ENCODE measurements at regions not wholly inside any gene's neighbourhood (a gene's known extent, or its start where the extent isn't known, plus 50 kb on each side); places are given as distances from the start of the nearest gene placed in this dataset.

DNA sequence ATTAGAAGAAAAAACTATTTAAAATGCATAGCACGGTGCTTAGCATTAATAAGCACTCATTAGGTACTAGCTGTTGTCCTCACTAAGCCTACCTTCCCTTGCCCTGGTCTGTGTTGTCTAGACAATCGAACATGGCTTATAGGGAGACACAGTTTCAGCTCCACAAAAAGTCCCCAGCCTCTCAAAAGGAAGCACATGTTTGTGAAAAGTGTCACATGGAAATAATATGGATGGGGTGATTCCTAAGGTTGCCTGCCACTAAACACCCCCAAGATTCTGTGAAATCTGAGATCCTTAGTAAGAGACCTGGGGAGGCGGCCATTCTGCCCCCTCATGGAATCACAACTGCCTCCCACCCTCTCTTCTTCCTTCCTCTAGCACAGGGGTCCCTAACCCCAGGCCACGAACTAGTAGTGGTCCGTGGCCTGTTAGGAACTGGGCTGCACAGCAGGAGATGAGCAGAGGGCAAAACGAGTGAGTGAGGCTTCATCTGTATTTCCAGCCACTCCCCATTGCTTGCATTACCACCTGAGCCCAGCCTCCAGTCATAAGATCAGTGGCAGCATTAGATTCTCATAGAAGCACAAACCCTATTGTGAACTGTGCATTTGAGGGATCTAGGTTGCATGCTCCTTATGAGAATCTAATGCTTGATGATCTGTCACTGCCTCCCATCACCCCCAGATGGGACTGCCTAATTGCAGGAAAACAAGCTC is 59.6 kb upstream of the NDUFV2 start:
- Histone ChIP-seq H4K20me1 (ENCODE audit: insufficient read depth, low read length) (no peaks in the 10 kb centered on the region), H3K4me2 (ENCODE audit: low read depth, low read length) (no peak overlapping the region), H3K79me2 (ENCODE audit: insufficient read depth, low read length) (no peaks in the 10 kb centered on the region), H3K36me3 (replicated peaks in 1 of 2; ENCODE audit: control insufficient read depth in 1 of 2, insufficient read depth in 2 of 2, low read length in 2 of 2) (no peaks in the 10 kb centered on the region), H3K9me3 (ENCODE audit: low read length) (no peaks in the 10 kb centered on the region), H3K4me1 (ENCODE audit: insufficient read depth, low read length) (peaks cover 26% of the 10 kb centered on the region), H2AFZ (ENCODE audit: low read length) (no peak overlapping the region), H3K27ac (ENCODE audit: extremely low read length, insufficient read depth, low read length) (no peak overlapping the region), H3K27me3 (ENCODE audit: control insufficient read depth in 1 of 2, insufficient read depth in 2 of 2, low read length in 2 of 2) (no peaks in the 10 kb centered on the region; a peak in 1 of 5 replicates), H3K9ac (ENCODE audit: insufficient read depth, low read depth, low read length) (no peak overlapping the region), H3K4me3 (replicated peaks in 1 of 3; ENCODE audit: insufficient read depth in 1 of 3, low read depth in 2 of 3, low read length in 3 of 3) (no peak overlapping the region)
- no TSS peak for BruUV-seq (replicated peaks)
- 27% methylated on average over 6 of the region's 6 CpGs for WGBS (ENCODE audit: low lambda C conversion rate)
- intact Hi-C loops (cut with micrococcal nuclease; ENCODE audit: unreplicated experiment): no loop called here
- FAIRE-seq: no peak
- DNase-seq (ENCODE audit: low spot score): no peak
- TF ChIP-seq MTA1 (CRISPR knock-in tag; IDR thresholded peaks at IDR 0.05; ENCODE audit: borderline replicate concordance): no peak
- TF ChIP-seq, protein P1, sequence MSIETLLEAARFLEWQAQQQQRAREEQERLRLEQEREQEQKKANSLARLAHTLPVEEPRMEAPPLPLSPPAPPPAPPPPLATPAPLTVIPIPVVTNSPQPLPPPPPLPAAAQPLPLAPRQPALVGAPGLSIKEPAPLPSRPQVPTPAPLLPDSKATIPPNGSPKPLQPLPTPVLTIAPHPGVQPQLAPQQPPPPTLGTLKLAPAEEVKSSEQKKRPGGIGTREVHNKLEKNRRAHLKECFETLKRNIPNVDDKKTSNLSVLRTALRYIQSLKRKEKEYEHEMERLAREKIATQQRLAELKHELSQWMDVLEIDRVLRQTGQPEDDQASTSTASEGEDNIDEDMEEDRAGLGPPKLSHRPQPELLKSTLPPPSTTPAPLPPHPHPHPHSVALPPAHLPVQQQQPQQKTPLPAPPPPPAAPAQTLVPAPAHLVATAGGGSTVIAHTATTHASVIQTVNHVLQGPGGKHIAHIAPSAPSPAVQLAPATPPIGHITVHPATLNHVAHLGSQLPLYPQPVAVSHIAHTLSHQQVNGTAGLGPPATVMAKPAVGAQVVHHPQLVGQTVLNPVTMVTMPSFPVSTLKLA (IDR thresholded peaks at IDR 0.05): peak; percentile 94
- ChIA-PET CTCF (ENCODE audit: low intra/inter-chr PET ratio, low total read pairs) (no interaction called here), POLR2A (no interaction called here)
- in situ Hi-C loops (cut with HindIII; ENCODE audit: extremely low pct_ligation_motif_present, low pct_unique_long_range_greater_than_20kb): no loop called here
- no peak for ATAC-seq

DNA sequence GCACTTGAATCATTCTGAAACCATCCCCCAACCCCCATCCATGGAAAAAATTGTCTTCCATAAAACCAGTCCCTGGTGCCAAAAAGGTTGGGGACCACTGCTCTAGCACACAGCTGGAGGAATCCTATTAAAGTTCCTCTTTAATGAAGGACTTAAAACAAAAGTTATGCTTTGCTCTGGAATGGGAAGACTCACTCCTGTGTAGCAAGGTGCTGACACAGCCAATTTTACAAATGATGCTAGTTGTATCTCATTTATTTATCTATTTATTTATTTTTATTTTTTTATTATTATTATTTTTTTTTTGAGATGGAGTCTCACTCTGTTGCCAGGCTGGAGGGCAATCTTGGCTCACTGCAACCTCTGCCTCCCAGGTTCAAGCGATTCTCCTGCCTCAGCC is 58.9 kb upstream of the NDUFV2 start:
- ChIA-PET POLR2A (no interaction called here), CTCF (ENCODE audit: low intra/inter-chr PET ratio, low total read pairs) (no interaction called here)
- no peak overlapping the region for H2AFZ ChIP-seq (ENCODE audit: low read length)
- DNase-seq (ENCODE audit: low spot score) (no peak), ATAC-seq (no peak), FAIRE-seq (no peak)
- H3K4me2 ChIP-seq (ENCODE audit: low read depth, low read length): no peak overlapping the region
- TF ChIP-seq ZNF850 (CRISPR knock-in tag; conservative IDR thresholded peaks at IDR 0.05) (no peak), ATF7-NPFF (CRISPR knock-in tag; IDR thresholded peaks at IDR 0.05; ENCODE audit: low read depth) (no peak), CCAR2 (optimal IDR thresholded peaks at IDR 0.05; ENCODE audit: low read depth, low read length) (no peak), MAFF (IDR thresholded peaks at IDR 0.05; ENCODE audit: low read depth, low read length) (peak; percentile 34; the same call in 1 of the 2 replicates), ZSCAN21 (CRISPR knock-in tag; IDR thresholded peaks at IDR 0.05; ENCODE audit: borderline replicate concordance) (no peak), MAFK (conservative IDR thresholded peaks at IDR 0.05 in 1 of 2, IDR thresholded peaks at IDR 0.05 in 1 of 2; ENCODE audit: low read length in 2 of 2) (peak; percentile 42 to 72), KDM5B (CRISPR knock-in tag; IDR thresholded peaks at IDR 0.05; ENCODE audit: borderline replicate concordance) (no peak)
- TF ChIP-seq, protein P2, sequence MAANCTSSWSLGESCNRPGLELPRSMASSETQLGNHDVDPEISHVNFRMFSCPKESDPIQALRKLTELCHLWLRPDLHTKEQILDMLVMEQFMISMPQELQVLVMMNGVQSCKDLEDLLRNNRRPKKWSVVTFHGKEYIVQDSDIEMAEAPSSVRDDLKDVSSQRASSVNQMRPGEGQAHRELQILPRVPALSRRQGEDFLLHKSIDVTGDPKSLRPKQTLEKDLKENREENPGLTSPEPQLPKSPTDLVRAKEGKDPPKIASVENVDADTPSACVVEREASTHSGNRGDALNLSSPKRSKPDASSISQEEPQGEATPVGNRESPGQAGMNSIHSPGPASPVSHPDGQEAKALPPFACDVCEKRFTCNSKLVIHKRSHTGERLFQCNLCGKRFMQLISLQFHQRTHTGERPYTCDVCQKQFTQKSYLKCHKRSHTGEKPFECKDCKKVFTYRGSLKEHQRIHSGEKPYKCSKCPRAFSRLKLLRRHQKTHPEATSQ (CRISPR knock-in tag; IDR thresholded peaks at IDR 0.05; ENCODE audit: borderline replicate concordance): no peak
- no peak overlapping the region for H3K27ac ChIP-seq (ENCODE audit: extremely low read length, insufficient read depth, low read length)
- no peaks in the 10 kb centered on the region for H3K79me2 ChIP-seq (ENCODE audit: insufficient read depth, low read length)
- H3K36me3 ChIP-seq (replicated peaks in 1 of 2; ENCODE audit: control insufficient read depth in 1 of 2, insufficient read depth in 2 of 2, low read length in 2 of 2): no peaks in the 10 kb centered on the region
- in situ Hi-C loops (cut with HindIII; ENCODE audit: extremely low pct_ligation_motif_present, low pct_unique_long_range_greater_than_20kb) (no loop called here), intact Hi-C loops (cut with micrococcal nuclease; ENCODE audit: unreplicated experiment) (no loop called here)
- WGBS (ENCODE audit: low lambda C conversion rate): 92% methylated on average over 1 of the region's 1 CpG
- BruUV-seq (replicated peaks): no TSS peak
- no peaks in the 10 kb centered on the region; a peak in 1 of 5 replicates for H3K27me3 ChIP-seq (ENCODE audit: control insufficient read depth in 1 of 2, insufficient read depth in 2 of 2, low read length in 2 of 2)
- H3K9me3 ChIP-seq (ENCODE audit: low read length): no peaks in the 10 kb centered on the region
- H3K4me1 ChIP-seq (ENCODE audit: insufficient read depth, low read length): peaks cover 29% of the 10 kb centered on the region
- no peaks in the 10 kb centered on the region for H4K20me1 ChIP-seq (ENCODE audit: insufficient read depth, low read length)
- H3K4me3 ChIP-seq (replicated peaks in 1 of 3; ENCODE audit: insufficient read depth in 1 of 3, low read depth in 2 of 3, low read length in 3 of 3): no peak overlapping the region
- no peak overlapping the region for H3K9ac ChIP-seq (ENCODE audit: insufficient read depth, low read depth, low read length)
